Activated CD8-positive, alpha-beta memory T cell treated with anti-CD3 and anti-CD28 coated beads for 24 hours (primary cell): ENCODE measurements at regions not wholly inside any gene's neighbourhood (a gene's known extent, or its start where the extent isn't known, plus 50 kb on each side); places are given as distances from the start of the nearest gene placed in this dataset.
"Not testable (repeated sequence)": the region's sequence is repeated elsewhere in the genome, so short reads cannot be mapped to it uniquely, and the experiment has no call there.

Source experiments
- DNase-seq: peaks from one replicate; pipeline ENCODE4 v3.0.0-alpha.2; 2020

DNA sequence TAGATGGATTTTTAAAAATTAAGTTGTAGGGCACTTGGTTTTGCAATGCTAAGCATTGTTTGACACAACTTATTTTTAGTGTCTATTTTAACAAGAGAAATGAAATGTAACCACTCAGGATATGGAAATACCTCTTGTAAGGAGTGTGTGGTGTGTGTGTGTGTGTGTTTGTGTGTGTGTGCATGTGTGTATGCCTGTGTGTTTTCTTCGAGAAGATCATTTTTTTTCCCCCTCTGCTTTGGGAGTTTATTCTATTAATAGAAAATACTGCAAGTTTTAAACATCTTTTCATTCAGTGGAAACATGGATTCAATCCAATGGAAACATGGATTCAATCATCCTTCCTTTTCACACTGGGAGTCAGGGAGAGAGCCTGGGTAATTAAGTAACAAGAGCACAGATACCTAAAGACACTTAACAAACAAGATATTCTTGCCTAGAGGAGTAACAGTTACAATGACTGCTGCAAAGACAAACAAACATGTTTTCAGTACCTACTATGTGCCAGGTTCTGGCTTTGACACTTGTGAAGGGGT lies 567.2 kb upstream of the TBL1XR1 start:
- DNase-seq = no peak

DNA sequence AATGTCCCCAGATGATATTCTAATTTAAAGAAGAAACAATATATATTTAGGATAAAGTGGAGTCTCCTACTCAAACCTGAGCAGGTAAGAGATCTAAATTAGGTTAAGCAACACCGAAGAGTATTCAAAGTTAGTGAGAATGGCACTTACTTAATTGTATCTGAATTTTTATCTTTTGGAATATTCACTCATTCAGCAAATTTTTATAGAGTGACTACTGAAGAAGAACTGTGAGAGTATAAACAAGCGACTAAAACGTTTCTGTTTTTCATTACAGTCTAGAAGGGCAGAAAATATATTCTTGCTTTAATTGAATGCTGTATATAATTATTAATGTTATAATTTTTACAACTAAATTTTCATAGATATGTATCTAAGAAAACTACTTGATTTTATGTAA lies 567.7 kb upstream of the TBL1XR1 start:
- DNase-seq = no peak

GRCh38 chr3:177770383-177771230 lies 573.3 kb upstream of the TBL1XR1 start:
- no peak for DNase-seq

DNA sequence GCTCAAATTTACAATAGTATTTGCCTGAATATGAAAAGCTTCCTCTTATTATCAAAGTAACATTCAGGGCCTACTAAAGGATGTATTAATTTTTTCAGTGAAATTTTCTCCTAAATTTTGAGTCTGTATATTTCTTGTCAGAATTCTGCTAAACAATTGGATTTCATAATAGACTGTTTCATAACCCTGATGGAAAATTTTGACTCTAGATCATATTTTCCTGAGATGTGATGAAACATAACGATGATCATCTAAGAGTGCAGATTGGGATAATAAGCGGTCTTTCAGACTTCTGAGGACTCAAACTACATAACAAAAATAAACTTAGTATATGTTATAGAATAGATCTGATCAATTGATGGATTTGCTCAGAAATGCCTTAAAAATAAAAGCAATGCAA lies 574.5 kb upstream of the TBL1XR1 start:
- no peak for DNase-seq

- DNase-seq = no peak
These were observed 575.8 kb upstream of the TBL1XR1 start for GRCh38 chr3:177772908-177773557.

DNA sequence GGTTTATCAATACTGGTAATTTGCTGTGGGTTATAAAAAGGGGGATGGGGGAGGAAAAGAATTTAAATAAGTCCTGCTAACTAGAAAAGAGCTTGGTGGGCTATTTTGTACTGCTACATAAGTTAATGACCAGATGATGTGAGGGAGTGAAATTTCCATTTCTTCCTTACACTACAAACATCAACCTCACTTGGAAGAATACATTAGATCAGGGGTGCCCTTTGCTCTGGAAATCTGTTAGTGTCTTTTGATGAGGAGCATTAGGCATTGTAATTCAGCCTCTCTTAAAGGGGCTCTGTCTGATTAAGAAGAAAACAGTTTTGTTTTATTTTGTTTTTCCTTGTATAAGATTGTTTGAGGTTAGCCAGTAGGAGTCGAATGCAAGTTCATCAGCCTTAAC lies 576.4 kb upstream of the TBL1XR1 start:
- DNase-seq = no peak

DNA sequence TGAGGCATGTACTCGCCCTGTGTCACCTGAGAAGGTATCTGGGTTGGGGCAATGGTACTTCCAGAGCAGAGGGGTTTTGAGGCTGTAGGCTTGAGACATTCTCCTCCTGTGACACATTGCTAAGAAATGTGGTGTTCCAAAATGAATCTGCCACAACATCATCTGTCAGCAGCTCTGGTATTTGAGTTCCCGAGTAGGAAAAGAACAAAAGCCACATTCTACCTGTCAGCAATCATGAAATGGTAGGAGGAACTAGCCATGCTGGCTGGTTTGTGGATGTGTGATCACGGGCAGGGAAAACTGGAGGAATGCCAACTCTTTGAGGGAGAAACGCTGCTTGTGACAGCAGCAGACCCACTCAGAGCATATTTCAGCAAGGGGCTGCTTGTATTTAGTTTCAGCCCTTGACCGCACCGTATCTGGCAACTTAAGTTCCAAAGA lies 579.4 kb upstream of the TBL1XR1 start:
- DNase-seq = no peak

DNA sequence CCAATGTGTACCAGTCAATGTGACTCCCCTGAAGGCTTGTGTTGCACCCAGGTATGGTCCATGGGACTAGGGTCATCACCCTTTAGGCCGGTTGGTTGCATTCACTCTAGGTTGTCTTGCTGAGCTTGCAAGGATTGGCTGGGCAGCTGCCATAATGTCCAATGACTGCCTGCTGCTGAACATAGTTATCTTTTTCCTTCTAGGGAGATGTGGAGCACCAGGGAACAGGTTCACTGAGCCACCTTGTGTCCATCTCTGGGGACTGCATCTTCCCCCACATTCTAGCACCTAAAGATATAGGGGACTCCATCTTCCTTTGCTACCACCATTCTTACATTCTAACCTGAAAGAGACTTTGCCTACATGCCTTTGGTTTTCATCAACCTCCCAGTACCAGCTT lies 580.4 kb upstream of the TBL1XR1 start:
- peak; percentile 73 for DNase-seq

DNA sequence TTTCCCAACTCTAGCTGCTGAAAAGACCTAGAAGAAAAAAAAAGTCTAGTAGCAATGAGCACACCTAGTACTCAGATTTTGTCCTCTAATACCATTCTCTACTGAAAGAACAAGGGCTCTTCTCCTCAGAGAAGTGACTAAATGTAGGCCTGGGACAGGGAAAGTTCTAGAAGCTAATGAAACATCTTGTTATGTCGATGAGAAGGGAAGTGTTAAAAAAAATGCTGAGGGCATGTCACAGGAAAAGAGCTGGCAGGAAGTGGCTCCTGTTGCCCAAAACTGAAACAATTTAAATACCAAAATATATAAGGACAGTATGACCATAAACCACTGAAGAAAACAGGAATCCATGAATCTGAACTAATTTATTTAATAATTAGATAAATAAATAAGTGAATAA lies 581.4 kb upstream of the TBL1XR1 start:
- no peak for DNase-seq

DNA sequence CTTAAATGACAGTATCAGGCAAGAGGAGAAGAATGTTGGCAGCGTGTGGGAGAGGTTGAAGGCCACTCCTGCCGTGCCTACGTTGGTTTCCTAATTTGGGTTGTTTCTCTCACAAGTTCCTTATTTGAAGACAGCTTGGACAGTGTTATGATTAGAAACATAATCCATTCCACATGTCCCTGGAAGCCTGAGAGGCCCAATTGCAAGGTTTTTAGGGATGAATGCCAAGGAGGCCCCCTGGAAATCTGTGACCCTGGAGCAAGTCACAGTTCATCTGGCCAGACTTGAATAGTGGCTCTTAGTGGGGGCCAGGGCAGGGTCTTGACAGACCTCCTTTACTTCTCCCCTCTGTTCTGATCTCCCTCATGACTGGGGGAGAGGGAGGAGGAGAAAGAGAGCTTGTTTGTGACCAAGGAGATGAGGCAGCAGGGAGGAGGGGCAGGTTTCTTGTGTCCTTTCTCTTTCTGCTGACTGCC lies 584.4 kb upstream of the TBL1XR1 start:
- no peak for DNase-seq

DNA sequence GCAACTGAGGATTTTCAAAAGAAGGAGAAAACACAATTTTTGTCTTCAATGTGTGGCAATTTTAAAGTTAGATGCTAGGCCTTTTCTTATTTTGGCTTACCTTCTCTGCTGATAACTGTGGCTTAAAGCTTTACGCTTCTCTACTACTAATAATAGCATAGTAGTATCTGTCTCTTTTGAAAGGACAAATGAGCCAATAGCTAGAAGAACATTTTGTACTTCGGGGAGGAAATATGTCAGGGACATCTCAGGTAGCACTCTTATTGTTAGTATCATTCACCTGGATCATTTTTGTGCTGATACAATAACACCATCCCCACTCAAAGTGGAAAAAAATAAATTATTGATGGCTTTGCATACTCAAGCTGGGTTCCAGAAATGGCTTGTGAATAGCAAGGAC lies 586.1 kb upstream of the TBL1XR1 start:
- DNase-seq = no peak

- DNase-seq = no peak
These were observed 586.5 kb upstream of the TBL1XR1 start for GRCh38 chr3:177783767-177784166.

DNA sequence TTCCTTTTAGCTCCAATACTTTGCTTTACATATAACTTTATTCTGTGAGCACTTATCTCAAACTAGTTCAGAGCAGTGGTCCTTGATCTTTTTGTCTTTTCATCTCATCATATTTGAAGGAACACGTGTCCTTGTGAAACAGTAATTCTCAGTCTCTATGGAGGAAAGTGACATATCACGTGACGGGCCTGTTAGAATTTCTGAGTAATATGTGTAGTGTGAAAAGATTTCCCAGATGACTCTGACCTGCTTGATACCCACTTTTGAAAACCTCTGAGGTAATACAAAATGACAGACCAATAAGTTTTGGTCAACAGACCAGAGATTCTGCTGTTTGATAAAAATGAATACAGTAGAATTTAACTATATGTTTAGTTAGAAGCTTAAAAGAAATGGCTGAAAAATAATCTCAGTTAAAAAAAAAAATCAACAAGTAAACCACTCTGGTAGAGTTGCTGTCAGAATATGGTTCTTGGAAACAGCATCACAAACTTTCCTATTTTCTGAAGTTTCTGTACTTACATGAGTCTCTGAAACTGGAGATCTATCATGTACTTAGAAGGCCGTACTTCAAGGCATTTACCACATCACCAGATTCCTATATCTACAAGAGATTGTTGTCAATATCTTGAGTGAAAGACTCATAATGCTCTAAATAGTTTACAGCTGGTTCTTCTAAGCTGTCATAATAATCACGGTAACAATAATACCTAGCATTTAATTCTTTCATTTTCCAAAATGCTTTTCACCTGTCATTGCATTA lies 590.2 kb upstream of the TBL1XR1 start:
- no peak for DNase-seq

DNA sequence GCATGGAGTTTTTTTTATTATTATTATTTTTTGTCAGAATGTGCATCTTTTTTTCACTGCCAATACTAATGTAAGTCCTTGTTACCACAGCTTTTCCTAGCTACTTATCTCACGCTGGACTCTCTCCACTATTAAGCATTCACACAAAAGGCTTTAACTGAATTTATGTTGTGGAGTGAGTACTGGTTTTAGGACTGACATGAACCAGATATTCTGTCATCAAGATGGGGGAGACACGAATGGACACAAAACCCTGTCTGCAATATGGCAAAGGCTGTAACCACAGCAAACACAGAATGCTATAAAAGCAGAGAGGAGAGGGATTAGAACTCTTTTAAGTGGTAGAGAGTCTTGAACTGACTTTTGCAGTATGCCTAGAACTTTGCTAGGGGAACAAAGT lies 592.2 kb upstream of the TBL1XR1 start:
- no peak for DNase-seq

- no peak for DNase-seq
These were observed 595.2 kb upstream of the TBL1XR1 start for GRCh38 chr3:177792311-177793030.

- no peak for DNase-seq
These were observed 596.2 kb upstream of the TBL1XR1 start for GRCh38 chr3:177793451-177793850.

DNA sequence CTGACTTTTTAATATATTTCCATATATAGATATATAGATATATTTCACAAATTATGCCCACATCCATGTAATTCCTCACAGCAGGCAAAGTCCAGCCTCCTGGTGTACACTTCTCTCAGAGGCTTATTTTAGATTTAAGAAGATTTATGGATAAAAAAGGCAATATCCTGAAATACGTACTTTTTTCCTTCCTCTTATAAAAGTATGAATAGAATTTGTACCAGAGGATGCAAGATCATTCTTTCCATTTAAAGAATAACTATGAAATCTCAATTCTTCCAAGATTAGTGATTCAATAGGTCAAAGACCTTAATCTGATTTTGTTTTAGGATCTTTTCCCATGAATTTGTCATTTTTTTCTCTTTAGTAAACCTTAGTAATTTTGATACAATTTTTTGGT lies 597.9 kb upstream of the TBL1XR1 start:
- no peak for DNase-seq

GRCh38 chr3:177795859-177796258 lies 598.6 kb upstream of the TBL1XR1 start:
- no peak for DNase-seq

GRCh38 chr3:177800147-177800546 lies 602.9 kb upstream of the TBL1XR1 start:
- DNase-seq = not testable (repeated sequence)

GRCh38 chr3:177800561-177800960 lies 603.3 kb upstream of the TBL1XR1 start:
- no peak for DNase-seq

GRCh38 chr3:177802151-177802900 lies 605.0 kb upstream of the TBL1XR1 start:
- no peak for DNase-seq

DNA sequence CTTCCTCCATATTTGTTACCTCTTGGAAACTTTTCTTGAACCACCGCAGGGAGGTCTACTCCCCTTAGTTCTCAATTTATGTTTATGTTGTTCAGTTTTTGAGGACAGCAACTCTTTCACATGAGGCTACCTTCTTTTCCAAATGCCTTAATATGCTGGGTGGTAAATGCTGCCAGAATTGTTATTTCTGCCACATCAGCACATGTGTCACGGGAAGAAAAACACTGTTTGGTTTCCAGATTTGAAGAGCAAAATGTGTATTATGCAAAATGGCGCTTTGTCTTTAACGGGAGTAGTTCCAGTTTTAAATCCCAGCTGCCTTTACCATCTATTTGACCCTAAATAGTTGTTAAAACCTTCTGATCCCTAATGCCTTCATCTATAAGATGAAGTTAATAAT lies 606.2 kb upstream of the TBL1XR1 start:
- DNase-seq = no peak
